ENCODE measurements at regions not wholly inside any gene's neighbourhood (a gene's known extent, or its start where the extent isn't known, plus 50 kb on each side); places are given as distances from the start of the nearest gene placed in this dataset.

GRCh38 chr2:118644190-118644589, 203.3 kb downstream of the EN1 start:
- TF ChIP-seq POLR2A (IDR thresholded peaks at IDR 0.05), result no peak
- TF ChIP-seq CTCF (IDR thresholded peaks at IDR 0.05), result no peak

Measured in esophagus squamous epithelium (tissue), 4 donors.